GM18502 (cell line): ENCODE measurements at regions not wholly inside any gene's neighbourhood (a gene's known extent, or its start where the extent isn't known, plus 50 kb on each side); places are given as distances from the start of the nearest gene placed in this dataset.

Experiments used
- ATAC-seq: cut with Tn5 transposase; IDR thresholded peaks from one replicate; pipeline ENCODE4 v1.9.1; 2021; ENCODE audit warnings: mild to moderate bottlenecking; ENCODE audit not compliant: unreplicated experiment, poor library complexity

DNA sequence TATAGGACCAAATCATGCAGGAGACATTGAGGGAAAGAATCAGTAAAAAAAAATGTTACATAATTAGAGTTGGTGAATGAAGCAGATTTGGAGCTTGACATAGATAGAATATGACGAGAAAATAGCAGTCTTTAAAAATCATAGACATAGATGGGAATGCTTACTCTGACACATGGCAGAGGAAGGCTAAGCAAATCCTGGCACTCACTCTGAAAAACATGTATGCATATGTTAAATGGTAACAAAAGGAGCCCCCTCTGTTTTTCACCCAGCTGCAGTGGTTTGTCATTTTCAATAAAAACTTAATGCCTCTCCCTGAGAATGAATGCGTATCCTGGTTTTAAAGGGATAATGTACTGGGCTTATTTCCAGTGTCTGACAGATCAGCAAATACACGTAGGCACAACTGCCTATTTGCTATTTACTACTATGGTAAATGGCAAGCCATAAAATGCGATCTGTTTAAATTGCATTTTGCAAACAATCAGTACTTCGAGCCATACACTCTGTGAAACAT, 561.2 kb upstream of the SEL1L start:
- no peak for ATAC-seq

DNA sequence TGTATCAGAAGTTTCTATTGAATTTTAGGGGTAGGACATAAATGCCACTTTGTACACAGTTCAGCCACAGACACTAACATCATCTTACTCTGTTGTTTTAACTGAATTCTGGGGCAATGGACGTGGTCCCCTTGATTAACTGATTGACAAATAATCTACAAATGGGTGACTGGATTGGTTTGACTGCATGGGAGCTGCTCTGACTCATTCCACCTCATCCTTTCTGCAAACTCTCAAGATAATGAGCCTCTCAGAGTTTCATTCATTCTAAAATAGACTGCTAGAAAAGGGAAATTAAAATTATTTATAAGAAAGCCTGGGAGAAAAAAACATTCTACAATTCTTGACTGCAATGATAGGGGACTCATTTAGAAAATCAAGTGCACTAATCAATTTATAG, 570.4 kb upstream of the SEL1L start:
- no peak for ATAC-seq

DNA sequence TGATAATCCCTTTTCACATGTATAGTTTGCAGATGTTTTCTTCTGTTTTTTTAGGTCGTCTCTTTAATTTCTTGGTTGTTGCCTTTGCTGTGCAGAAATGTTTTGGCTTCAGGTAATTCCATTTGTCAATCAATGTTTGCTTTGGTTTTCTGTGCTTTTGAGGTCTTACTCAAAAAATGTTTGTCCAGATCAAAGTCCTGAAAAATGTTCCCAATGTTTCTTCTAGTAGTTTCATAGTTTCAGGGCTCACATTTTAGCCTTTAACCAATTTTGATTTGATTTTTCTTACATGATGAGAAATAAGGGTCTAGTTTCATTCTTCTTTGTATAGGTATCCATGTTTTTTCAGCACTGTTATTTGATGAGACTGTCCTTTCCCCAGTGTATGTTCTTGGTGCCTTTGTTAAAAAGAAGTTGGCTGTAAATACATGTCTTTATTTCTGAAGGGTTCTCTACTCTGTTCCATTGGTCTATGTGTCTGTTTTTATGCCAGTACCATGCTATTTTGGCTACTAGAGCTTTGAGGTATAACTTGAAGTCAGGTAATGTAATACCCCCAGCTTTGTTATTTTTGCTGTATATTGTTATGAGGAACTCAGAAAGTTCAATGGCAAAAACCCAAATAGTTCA, 578.7 kb upstream of the SEL1L start:
- ATAC-seq: no peak

DNA sequence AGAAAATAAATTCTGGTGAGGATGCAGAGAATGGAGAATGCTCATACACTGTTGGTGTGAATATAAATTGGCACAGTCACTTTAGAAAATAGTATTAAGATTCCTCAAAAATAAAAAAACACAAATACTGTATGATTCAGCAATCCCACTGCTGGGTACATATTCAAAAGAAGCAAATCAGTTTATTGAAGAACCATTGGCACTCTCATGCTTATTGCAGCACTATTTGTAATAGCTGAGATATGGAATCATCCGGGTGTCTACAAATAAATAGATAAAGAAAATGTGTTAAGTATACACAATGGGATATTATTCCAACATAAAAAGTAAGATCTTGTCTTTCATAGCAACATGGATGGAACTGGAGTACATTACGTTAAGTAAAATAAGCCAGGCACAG, 579.4 kb upstream of the SEL1L start:
- no peak for ATAC-seq

DNA sequence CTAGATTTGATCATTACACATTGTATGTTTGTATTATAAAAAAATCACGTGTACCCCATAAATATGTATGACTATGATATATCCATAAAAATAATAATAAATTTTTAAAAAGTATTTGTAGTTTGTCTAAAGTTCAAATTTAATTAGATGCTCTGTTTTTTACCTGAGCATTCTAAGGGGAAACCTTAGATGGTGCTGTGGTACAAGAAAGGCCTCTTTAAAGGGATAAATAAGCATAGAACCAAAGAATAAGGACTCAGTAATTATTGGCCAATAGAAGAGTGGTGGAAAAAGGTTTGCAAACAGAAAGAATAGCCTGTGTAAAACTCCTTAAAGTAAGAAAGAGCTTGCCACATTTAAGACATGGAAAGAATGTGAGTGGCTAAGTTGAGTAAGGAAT, 580.1 kb upstream of the SEL1L start:
- no peak for ATAC-seq

DNA sequence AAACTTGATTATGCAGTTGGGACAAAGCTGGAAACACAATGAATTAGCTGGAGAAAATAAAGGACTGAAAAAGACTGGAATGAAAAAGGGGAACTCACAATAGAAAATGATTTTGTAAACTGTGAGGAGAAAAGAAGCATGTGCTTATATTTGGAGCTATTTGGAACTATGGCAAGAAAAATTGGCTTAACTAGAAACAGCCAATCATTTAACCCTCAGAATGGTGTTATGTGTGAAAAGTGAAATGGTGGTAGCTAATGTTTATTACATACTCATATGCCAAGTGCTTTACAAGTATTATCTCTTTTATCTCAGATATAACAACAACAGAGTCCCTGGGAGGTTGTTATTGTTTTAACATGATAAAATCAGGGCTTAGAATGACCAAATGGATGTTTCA, 583.1 kb upstream of the SEL1L start:
- ATAC-seq: no peak

DNA sequence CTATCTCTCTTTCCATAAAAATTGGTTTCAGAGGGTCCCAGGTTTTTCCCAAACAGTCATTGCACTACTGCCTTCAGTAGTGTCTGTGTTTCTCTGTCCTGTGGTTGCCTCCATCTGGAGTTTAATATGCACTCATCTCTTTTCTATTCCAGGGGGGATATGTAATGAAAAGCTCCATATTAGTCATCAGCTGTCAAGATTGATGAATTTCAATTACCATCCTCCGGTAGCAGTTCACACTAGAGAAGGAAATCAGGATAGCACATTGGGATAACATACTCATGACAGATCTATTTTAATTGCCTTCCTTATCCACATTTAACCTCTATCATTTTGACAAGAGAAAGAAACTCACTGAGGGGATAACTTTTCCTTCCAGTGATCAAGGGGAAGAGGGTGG, 589.0 kb upstream of the SEL1L start:
- ATAC-seq: no peak

DNA sequence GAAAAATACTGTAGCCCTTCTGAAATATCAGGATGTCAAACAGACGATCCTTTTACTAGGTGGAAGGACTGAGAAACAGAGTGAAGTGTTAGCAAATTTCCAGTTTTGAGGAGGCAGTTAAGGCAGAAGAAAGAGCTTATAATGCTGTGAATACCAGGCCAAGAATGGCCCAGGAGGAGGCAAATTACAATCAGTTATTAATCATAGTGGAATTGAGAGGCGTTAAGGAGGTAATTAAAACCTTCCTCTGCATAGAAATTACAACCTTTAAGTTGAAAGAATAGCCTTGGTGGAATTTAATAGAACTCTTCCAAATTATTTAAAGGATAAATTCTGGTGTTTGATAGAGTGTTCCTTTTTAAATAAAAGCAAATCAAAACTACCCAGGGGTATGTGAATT, 590.9 kb upstream of the SEL1L start:
- no peak for ATAC-seq

DNA sequence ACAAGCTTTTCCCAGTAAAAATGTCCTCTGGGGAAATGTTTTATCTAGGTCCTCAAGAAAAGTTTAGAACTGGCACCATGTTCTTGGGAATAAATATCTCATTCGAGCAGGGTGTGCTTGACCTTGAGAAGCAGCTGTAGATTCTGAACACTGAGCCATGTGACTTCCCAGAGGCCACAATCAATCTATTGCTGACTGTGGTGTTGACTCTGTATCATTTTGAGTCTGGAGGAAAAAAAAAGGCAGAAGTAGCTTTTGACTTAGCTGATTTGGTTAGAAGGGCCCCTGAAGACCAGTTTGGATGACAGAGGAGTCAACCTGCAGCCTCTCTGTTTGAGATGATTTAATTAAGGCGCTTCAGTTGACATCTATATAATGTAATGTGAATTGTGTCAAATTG, 592.4 kb upstream of the SEL1L start:
- ATAC-seq: no peak

DNA sequence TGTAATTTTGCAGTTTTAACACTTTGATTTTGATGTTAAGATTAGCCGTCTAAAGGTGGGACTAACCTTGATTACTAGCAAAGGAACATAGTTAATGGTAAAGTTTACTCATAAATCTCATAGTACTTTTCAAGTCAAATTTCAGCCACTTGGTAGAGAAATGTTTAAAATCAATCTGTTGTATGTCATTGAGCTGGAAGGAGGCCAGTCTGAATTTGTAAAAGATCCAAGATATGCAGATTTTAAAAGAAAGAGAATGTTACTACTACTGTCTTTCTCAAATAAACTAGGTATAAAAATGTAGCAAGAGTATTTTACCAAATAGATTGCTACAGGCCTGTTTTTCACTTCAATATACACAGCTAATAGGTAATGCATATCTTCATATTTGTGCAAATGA, 600.8 kb upstream of the SEL1L start:
- ATAC-seq: no peak

DNA sequence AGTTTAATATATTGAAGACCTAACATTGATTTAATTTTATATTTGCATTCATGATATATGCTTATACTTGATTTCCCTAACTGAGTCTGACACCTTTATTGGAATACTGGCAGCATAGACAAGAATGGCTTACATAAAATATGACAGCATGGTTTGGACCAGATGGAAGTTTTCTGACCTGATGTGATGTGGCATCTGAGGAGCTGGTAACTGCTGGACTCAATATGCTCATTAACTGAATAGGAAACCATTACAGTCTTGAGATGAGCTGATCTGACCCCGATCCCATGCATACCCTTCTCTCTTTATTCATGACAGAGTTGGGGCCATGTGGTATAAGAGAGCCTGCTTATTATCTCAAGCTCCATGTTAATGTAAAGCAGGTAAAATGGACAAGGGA, 604.8 kb upstream of the SEL1L start:
- ATAC-seq: no peak

DNA sequence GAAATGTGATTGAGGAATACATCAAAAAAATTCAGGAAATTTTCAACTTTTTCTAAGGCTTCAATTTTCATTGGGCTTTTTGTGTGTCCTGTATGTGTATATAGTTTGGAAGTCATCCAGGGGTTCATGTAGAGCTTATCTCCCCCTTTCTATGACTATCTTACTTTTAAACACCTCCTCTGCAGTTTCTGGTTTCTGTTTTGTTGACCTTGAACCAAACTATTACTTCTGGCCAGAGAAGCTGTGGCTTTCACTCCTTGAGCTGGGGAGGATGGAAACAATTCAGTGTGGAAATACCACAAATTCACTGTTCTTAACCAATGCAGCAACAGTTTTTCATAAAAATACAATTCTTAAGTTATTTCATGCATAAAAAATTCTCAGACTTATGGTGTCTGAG, 613.2 kb upstream of the SEL1L start:
- ATAC-seq: no peak

DNA sequence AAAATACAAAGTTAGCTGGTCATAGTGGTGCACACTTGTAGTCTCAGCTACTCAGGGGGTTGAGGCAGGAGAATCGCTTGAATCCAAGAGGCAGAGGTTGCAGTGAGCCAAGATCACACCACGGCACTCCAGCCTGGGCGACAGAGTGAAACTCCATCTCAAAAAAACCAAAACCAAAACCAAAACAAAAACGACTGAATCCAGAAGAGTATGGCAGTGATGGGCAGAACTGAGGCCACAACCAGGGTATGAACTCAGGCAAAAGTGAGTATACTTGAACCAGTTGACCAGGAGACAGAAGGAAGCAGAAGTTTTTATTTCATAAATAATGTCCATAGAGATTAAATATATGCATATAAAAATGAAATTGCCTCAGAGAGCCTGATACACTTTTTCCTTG, 620.0 kb upstream of the SEL1L start:
- ATAC-seq: no peak

DNA sequence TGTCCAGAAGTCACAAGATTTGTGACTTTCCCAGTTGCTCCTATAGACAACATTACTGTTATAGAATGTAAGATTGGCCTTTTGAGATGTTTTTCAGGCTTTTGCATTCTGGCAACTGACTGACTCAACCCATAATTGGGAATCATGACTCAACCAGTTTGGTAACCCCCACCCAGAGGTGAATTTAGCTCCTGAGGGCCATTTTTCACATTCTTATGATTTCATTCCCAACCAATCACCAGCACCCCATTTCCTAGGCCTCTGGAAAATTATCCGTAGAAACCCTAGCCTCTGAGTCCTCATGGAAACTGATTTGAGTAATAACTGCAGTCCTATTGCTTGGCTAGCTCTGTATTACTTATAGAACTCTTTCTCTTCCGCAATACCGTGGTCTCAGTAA, 626.0 kb upstream of the SEL1L start:
- no peak for ATAC-seq

DNA sequence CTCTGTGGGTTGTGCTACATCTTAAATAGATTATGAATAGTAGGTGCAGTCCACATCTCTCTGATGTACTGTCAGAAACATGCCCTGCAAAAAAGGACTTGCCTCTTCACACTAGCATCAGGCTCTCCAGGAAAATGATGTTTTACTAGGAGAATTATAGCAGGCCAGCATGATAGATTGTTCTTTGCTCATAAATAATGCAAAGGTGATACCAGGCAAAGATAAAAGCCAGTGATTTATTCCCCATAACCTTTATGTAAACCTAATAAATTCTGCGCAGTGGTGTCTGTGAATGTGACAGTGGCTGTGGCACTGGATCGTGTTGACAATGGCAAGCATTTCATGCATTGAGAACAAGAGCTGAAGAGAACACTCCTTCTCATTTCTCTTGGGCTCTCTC, 646.5 kb upstream of the SEL1L start:
- ATAC-seq: no peak

DNA sequence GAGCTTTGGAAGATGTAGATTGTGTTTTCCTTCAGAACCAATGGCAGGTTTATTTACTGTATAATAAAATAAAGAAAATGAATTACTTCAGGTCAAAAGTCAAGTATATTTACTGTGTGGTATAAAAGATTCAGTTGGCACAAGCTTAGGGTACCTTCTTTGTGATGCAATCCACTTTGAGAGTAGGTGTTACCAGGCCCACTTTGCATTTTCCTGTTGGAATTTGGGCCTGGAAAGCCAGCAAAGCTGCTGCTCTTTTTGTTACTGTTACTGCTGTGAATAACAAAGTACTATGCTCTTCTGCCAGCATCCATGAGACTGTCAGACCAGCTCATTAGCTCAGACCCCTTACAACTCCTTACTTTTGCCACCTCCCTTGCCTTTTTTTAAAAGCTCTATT, 649.0 kb upstream of the SEL1L start:
- no peak for ATAC-seq

DNA sequence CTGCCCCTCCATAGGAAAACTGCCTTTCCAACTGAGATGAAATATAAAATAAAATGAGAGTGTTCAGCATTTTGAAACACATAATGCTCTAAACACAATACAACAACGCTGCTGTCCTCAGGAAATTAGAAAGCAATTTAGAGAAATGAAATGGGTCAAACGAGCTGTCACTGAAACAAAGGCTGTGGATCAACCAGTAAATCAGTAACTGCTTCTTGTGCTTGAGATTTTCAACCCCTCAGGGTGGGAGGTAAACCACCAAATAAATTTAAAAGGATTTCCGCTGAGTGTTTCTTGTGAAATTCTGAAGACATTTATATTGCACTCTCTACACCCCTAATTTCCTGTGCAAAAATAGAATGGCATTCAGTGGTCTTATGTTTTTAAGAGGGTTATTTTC, 657.1 kb upstream of the SEL1L start:
- no peak for ATAC-seq

DNA sequence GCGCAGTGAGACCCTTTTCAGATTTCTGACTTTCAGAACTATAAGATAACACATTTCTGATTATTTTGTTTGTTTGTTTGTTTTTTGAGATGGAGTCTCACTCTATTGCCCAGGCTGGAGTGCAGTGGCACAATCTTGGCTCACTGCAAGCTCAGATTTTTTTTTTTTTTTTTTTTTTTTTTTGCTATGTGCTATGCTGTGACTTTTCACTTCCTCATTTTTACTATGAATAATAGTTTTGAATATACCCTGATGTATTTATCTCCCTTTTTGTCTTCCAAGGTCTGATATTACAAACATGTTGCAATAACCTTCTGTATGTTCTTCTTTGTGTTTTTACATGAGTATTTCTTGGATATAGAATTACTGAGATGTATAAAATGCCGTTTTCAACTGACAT, 658.7 kb upstream of the SEL1L start:
- ATAC-seq: no peak

DNA sequence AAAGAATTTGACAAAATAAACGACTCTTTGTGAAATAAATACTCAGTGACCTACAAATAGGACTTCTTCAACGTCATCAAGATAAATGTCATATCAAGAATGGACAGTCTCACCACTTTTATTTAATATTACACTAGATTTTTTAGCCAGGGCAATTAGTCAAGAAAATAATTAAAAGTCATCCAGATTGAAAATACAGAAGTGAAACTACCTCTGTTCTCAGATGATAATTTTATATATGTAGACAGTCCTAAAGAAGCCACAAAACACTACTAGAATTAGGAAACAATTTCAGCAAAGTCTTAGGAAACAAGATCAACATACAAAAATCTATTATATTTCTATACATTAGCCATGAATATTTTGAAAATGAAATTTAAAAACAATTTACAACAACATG, 689.6 kb upstream of the SEL1L start:
- no peak for ATAC-seq

DNA sequence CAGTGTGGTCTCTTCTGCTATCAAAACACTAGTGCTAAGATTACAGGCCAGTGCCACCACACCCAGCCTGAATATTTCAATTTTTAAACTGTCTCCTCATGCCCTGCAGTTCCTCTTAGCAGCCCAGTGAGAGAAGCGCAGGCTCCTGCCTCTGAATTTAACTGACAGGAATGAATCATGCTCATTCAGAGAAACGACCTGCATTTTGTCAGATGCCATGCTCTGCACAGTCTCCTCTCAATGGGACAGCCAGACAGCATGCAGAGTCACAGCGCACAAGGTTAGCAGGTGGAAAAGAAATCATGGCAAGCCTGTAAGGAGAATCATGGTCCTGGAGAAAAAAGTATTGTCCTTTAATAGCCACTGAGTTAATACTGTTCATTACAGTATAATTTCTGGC, 691.0 kb upstream of the SEL1L start:
- ATAC-seq: no peak

DNA sequence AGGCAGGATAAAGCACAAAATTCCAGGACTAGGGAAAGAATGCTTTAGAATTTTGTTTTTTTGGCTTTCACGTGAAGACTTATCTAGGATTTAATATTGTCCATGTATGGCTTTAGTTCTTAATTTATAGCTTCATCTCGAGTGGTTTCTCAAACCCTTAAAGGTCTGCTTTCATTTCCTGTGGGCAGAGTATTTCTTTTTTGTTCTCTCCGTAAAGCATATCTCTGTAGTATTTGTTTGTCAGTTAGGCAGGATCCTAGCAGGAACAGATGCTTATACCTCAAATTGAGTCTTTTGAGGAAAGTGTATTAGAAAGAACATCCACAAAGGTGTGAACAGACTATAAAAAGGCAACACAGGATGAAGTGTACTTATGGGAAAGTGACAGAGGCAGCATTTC, 697.1 kb upstream of the SEL1L start:
- no peak for ATAC-seq

DNA sequence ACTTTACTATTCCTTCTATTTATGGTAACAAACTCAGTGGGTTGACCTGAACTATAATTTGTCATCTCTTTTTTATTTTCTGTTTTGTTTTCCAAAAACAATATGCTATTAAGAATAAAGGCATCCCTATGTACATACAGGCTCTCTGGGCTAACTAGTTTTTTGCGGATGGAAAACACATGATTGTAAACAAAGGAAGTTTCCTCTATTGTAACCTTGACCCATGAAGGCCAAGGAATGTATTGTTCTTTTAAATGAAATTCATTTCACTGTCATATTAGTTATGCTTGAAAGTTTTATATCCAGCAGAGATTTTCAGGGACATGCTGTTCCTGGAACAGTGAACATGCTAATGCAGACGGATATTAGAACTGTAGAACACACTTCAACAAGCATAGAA, 705.0 kb upstream of the SEL1L start:
- no peak for ATAC-seq

DNA sequence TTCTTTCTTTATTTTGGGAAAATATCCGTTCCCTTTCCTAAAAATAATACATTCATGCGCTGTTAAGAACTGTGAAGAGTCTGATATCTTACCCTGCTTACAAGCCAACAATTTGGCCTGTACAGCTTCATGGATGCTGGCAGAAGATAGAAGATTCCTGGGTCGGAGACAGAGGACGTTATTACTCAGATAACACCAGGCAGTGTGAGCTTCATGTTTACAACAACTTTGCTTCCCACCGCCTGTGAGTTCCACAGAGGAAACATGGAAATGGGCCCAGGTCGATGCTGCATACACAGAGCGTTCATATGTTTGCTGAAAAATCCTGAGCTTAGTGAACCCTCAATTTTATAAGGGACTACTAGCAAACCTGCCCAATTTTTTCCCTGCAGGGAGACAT, 705.6 kb upstream of the SEL1L start:
- no peak for ATAC-seq
